Tibial nerve (tissue), 4 donors: ENCODE measurements at regions not wholly inside any gene's neighbourhood (a gene's known extent, or its start where the extent isn't known, plus 50 kb on each side); places are given as distances from the start of the nearest gene placed in this dataset.

ENCODE experiments used
- DNase-seq, 2 donors: peaks; one replicate each; pipeline ENCODE4 v3.0.0-alpha.2; 2019; ENCODE audit warnings: low spot score in 2 of 2
- H3K27ac ChIP-seq, 4 donors: fragments of 200-600 bp; sonication (generic) in 3 of 4; one replicate each; pipeline ENCODE4 v1.5.1; 2017 to 2019; ENCODE audit warnings: mild to moderate bottlenecking in 1 of 4
- H3K27me3 ChIP-seq, 2 donors: fragments of 200-600 bp; sonication (generic) in 1 of 2; one replicate each; pipeline versions ENCODE4 v1.5.1 to v1.6.0; 2017 to 2019
- H3K36me3 ChIP-seq, 3 donors: fragments of 200-600 bp; sonication (generic); one replicate each; pipeline ENCODE4 v1.5.1; 2018 to 2019
- H3K4me1 ChIP-seq, 4 donors: fragments of 200-600 bp; sonication (generic) in 3 of 4; one replicate each; pipeline ENCODE4 v1.5.1; 2017 to 2019
- H3K4me3 ChIP-seq, 4 donors: fragments of 200-600 bp; sonication (generic) in 3 of 4; one replicate each; pipeline ENCODE4 v1.5.1; 2017 to 2019; ENCODE audit warnings: mild to moderate bottlenecking in 1 of 4, moderate library complexity in 1 of 4
- H3K9me3 ChIP-seq, 4 donors: fragments of 200-600 bp; sonication (generic) in 3 of 4; one replicate each; pipeline ENCODE4 v1.5.1; 2017 to 2019
- CTCF ChIP-seq, 5 experiments: fragments of 200-600 bp in 3 of 5; fragments of 450-650 bp in 2 of 5; sonication (generic) in 3 of 5; IDR thresholded peaks; one replicate each; pipeline ENCODE4 v1.5.1; 2016 to 2019; ENCODE audit warnings: antibody characterized with exemption in 5 of 5, mild to moderate bottlenecking in 3 of 5, moderate library complexity in 2 of 5
- EP300 ChIP-seq, 2 donors: sonication (generic); formaldehyde crosslinking; IDR thresholded peaks; one replicate each; pipeline ENCODE4 v1.6.1; 2017; ENCODE audit warnings: antibody characterized with exemption in 2 of 2, mild to moderate bottlenecking in 1 of 2
- POLR2A ChIP-seq, 2 donors: fragments of 450-650 bp; IDR thresholded peaks; one replicate each; pipeline ENCODE4 v1.6.1; 2017; ENCODE audit warnings: antibody characterized with exemption in 2 of 2, mild to moderate bottlenecking in 2 of 2, moderate library complexity in 2 of 2
- WGBS, 2 donors: methylation state at CpG; one replicate each; pipeline ENCODE4 v1.1.5; 2018; 5-methylcytosine and 5-hydroxymethylcytosine counted together

GRCh38 chr1:209406595-209406994 lies 176.9 kb upstream of the CAMK1G start:
- 86 to 87% methylated on average over 2 of the region's 2 CpGs for WGBS, 2 donors
- TF ChIP-seq CTCF (IDR thresholded peaks at IDR 0.05) (no peak), POLR2A (IDR thresholded peaks at IDR 0.05) (no peak), EP300 (IDR thresholded peaks at IDR 0.05) (no peak)
- Histone ChIP-seq H3K27ac (no peak overlapping the region), H3K36me3 (no peaks in the 10 kb centered on the region), H3K4me3 (no peak overlapping the region), H3K9me3 (no peaks in the 10 kb centered on the region), H3K4me1 (peaks cover 0 to 12% (median 0%) of the 10 kb centered on the region in 4 donors), H3K27me3 (no peaks in the 10 kb centered on the region)
- no peak for DNase-seq

GRCh38 chr1:209409780-209410179 lies 173.7 kb upstream of the CAMK1G start:
- H3K4me3 ChIP-seq, result no peak overlapping the region
- H3K27me3 ChIP-seq, result no peaks in the 10 kb centered on the region
- H3K27ac ChIP-seq, result no peak overlapping the region

GRCh38 chr1:209411491-209411929 lies 172.0 kb upstream of the CAMK1G start:
- Histone ChIP-seq H3K9me3 (no peaks in the 10 kb centered on the region), H3K36me3 (no peaks in the 10 kb centered on the region), H3K27me3 (no peaks in the 10 kb centered on the region), H3K27ac (peak overlapping the region in 2 of 4 donors; percentile 3 to 7), H3K4me3 (no peak overlapping the region), H3K4me1 (peaks cover 0 to 18% (median 0%) of the 10 kb centered on the region in 4 donors)
- TF ChIP-seq POLR2A (IDR thresholded peaks at IDR 0.05) (no peak), EP300 (IDR thresholded peaks at IDR 0.05) (peak in 1 of 2 donors; percentile 69)
- peak in 1 of 2 donors; percentile 34 for DNase-seq
- 17 to 20% methylated on average over 3 of the region's 3 CpGs for WGBS, 2 donors

More at GRCh38 chr1:209409780-209410179, 173.7 kb upstream of the CAMK1G start:
- WGBS, 2 donors, result 89 to 92% methylated on average over 2 of the region's 2 CpGs
- no peaks in the 10 kb centered on the region for H3K36me3 ChIP-seq
- H3K9me3 ChIP-seq, result no peaks in the 10 kb centered on the region
- peaks cover 0 to 19% (median 0%) of the 10 kb centered on the region in 4 donors for H3K4me1 ChIP-seq
- DNase-seq, result no peak
- TF ChIP-seq EP300 (IDR thresholded peaks at IDR 0.05), result no peak
- TF ChIP-seq CTCF (IDR thresholded peaks at IDR 0.05), result no peak

- Histone ChIP-seq H3K36me3 (no peaks in the 10 kb centered on the region), H3K27ac (peak overlapping the region in 1 of 4 donors; percentile 35), H3K4me1 (peaks cover 0 to 18% (median 0%) of the 10 kb centered on the region in 4 donors), H3K9me3 (no peaks in the 10 kb centered on the region), H3K27me3 (no peaks in the 10 kb centered on the region), H3K4me3 (no peak overlapping the region)
- no peak for TF ChIP-seq CTCF (IDR thresholded peaks at IDR 0.05)
- no peak for TF ChIP-seq POLR2A (IDR thresholded peaks at IDR 0.05)
- TF ChIP-seq EP300 (IDR thresholded peaks at IDR 0.05), result no peak
- DNase-seq, result no peak
These were observed 171.5 kb upstream of the CAMK1G start for GRCh38 chr1:209412036-209412435.

GRCh38 chr1:209412566-209412965 lies 170.9 kb upstream of the CAMK1G start:
- Histone ChIP-seq H3K36me3 (no peaks in the 10 kb centered on the region), H3K27me3 (no peaks in the 10 kb centered on the region), H3K4me3 (no peak overlapping the region), H3K4me1 (peaks cover 0 to 18% (median 0%) of the 10 kb centered on the region in 4 donors), H3K9me3 (no peaks in the 10 kb centered on the region), H3K27ac (no peak overlapping the region)
- WGBS, 2 donors, result 76 to 77% methylated on average over 1 of the region's 1 CpG
- no peak for DNase-seq
- TF ChIP-seq POLR2A (IDR thresholded peaks at IDR 0.05) (no peak), EP300 (IDR thresholded peaks at IDR 0.05) (no peak), CTCF (IDR thresholded peaks at IDR 0.05) (no peak)

GRCh38 chr1:209413062-209413461 lies 170.5 kb upstream of the CAMK1G start:
- no peaks in the 10 kb centered on the region for H3K36me3 ChIP-seq
- H3K27me3 ChIP-seq, result no peaks in the 10 kb centered on the region
- 76 to 83% methylated on average over 3 of the region's 3 CpGs for WGBS, 2 donors
- peaks cover 0 to 18% (median 0%) of the 10 kb centered on the region in 4 donors for H3K4me1 ChIP-seq
- no peak overlapping the region for H3K4me3 ChIP-seq
- no peak for DNase-seq
- no peaks in the 10 kb centered on the region for H3K9me3 ChIP-seq
- TF ChIP-seq CTCF (IDR thresholded peaks at IDR 0.05) (no peak), POLR2A (IDR thresholded peaks at IDR 0.05) (no peak), EP300 (IDR thresholded peaks at IDR 0.05) (no peak)
- H3K27ac ChIP-seq, result no peak overlapping the region
